ENCODE measurements at regions not wholly inside any gene's neighbourhood (a gene's known extent, or its start where the extent isn't known, plus 50 kb on each side); places are given as distances from the start of the nearest gene placed in this dataset.

- intact Hi-C loops (cut with DNase I) = no loop called here
- DNase-seq (ENCODE audit: low spot score) (no peak), ATAC-seq (no peak)
These were observed 290.6 kb upstream of the CCL2 start for GRCh38 chr17:33964344-33964979.

- intact Hi-C loops (cut with DNase I) = no loop called here
- ATAC-seq (no peak), DNase-seq (ENCODE audit: low spot score) (no peak)
These were observed 288.6 kb upstream of the CCL2 start for GRCh38 chr17:33966410-33967059.

- intact Hi-C loops (cut with DNase I) = no loop called here
- DNase-seq (ENCODE audit: low spot score) (no peak), ATAC-seq (no peak)
These were observed 287.3 kb upstream of the CCL2 start for GRCh38 chr17:33967608-33968349.

- ATAC-seq = no peak
- intact Hi-C loops (cut with DNase I) = no loop called here
- no peak for DNase-seq (ENCODE audit: low spot score)
These were observed 286.6 kb upstream of the CCL2 start for GRCh38 chr17:33968350-33969044.

GRCh38 chr17:33970279-33970678 lies 284.8 kb upstream of the CCL2 start:
- no peak for DNase-seq (ENCODE audit: low spot score)
- ATAC-seq = no peak
- intact Hi-C loops (cut with DNase I) = no loop called here

- intact Hi-C loops (cut with DNase I) = no loop called here
These were observed 282.3 kb upstream of the CCL2 start for GRCh38 chr17:33972763-33973162.

GRCh38 chr17:33973491-33973890 lies 281.6 kb upstream of the CCL2 start:
- ATAC-seq = no peak
- no peak for DNase-seq (ENCODE audit: low spot score)
- intact Hi-C loops (cut with DNase I) = no loop called here

More at GRCh38 chr17:33972763-33973162, 282.3 kb upstream of the CCL2 start:
- ATAC-seq = no peak
- no peak for DNase-seq (ENCODE audit: low spot score)

- intact Hi-C loops (cut with DNase I) = no loop called here
- DNase-seq (ENCODE audit: low spot score) (no peak), ATAC-seq (no peak)
These were observed 280.8 kb upstream of the CCL2 start for GRCh38 chr17:33974276-33974675.

GRCh38 chr17:33976831-33977230 lies 278.3 kb upstream of the CCL2 start:
- DNase-seq (ENCODE audit: low spot score) = no peak
- no peak for ATAC-seq
- intact Hi-C loops (cut with DNase I) = no loop called here

- intact Hi-C loops (cut with DNase I) = no loop called here
- no peak for ATAC-seq
- DNase-seq (ENCODE audit: low spot score) = no peak
These were observed 277.2 kb upstream of the CCL2 start for GRCh38 chr17:33977729-33978514.

GRCh38 chr17:33978889-33979288 lies 276.2 kb upstream of the CCL2 start:
- DNase-seq (ENCODE audit: low spot score) (no peak), ATAC-seq (no peak)
- intact Hi-C loops (cut with DNase I) = no loop called here

- ATAC-seq (no peak), DNase-seq (ENCODE audit: low spot score) (no peak)
- intact Hi-C loops (cut with DNase I) = no loop called here
These were observed 274.9 kb upstream of the CCL2 start for GRCh38 chr17:33980193-33980592.

GRCh38 chr17:33981711-33982601 lies 273.1 kb upstream of the CCL2 start:
- intact Hi-C loops (cut with DNase I) = no loop called here
- DNase-seq (ENCODE audit: low spot score) (no peak), ATAC-seq (no peak)

- ATAC-seq (no peak), DNase-seq (ENCODE audit: low spot score) (no peak)
- intact Hi-C loops (cut with DNase I) = no loop called here
These were observed 272.2 kb upstream of the CCL2 start for GRCh38 chr17:33982909-33983308.

GRCh38 chr17:33983824-33984574 lies 271.1 kb upstream of the CCL2 start:
- intact Hi-C loops (cut with DNase I) = no loop called here
- ATAC-seq (no peak), DNase-seq (ENCODE audit: low spot score) (no peak)

- intact Hi-C loops (cut with DNase I) = no loop called here
- DNase-seq (ENCODE audit: low spot score) (no peak), ATAC-seq (no peak)
These were observed 269.0 kb upstream of the CCL2 start for GRCh38 chr17:33986088-33986487.

GRCh38 chr17:33986566-33986965 lies 268.5 kb upstream of the CCL2 start:
- intact Hi-C loops (cut with DNase I) = no loop called here
- DNase-seq (ENCODE audit: low spot score) = no peak
- ATAC-seq = no peak
